HCT116 (cell line): ENCODE measurements at regions not wholly inside any gene's neighbourhood (a gene's known extent, or its start where the extent isn't known, plus 50 kb on each side); places are given as distances from the start of the nearest gene placed in this dataset.

Source experiments
- ATAC-seq: fragments of 200-7000 bp; cut with Tn5 transposase; 2 replicates; pipeline ENCODE4 v1.9.1; 2020; ENCODE audit warnings: mild to moderate bottlenecking, moderate library complexity
- BruUV-seq: library from RNA; stranded (reverse); fragments of 400-500 nt; replicated peaks from 2 replicates; lab custom pipeline; 2021; lab: Mats Ljungman, UMichigan
- CTCF ChIA-PET: fragments of 300-600 bp; sonication (Branson Sonifier 250); formaldehyde crosslinking; loops from one replicate; lab custom pipeline; 2021; ENCODE audit warnings: antibody characterized with exemption; lab: Charles Lee
- POLR2A ChIA-PET: fragments of 300-600, 350-600 bp; sonication (Branson Sonifier 250); formaldehyde crosslinking; loops from one replicate; lab custom pipeline; 2021; ENCODE audit warnings: antibody characterized with exemption; lab: Charles Lee
- RAD21 ChIA-PET, 2 experiments: fragments of 300-600 bp; sonication (Branson Sonifier 250); formaldehyde crosslinking; loops; one replicate each; lab custom pipeline; 2023; ENCODE audit warnings: low total read pairs in 2 of 2; ENCODE audit not compliant: uncharacterized antibody in 2 of 2, unreplicated experiment in 2 of 2, low non-redundant PET in 1 of 2; lab: Charles Lee
- DNase-seq: peaks from one replicate; pipeline ENCODE4 v3.0.0-alpha.2; 2010; ENCODE audit warnings: low read depth, low spot score
- H2AFZ ChIP-seq: fragments of 200-600 bp; shearing (Covaris generic), sonication (generic); 2 replicates; pipeline ENCODE4 v1.6.1; 2017; ENCODE audit warnings: low read depth, mixed run types, mixed read lengths, antibody characterized with exemption, low read length; ENCODE audit not compliant: poor library complexity, severe bottlenecking
- H3K27ac ChIP-seq: 2 replicates; pipeline ENCODE4 v1.5.1; 2012; ENCODE audit warnings: low read depth, low read length
- H3K27me3 ChIP-seq: fragments of 200-600 bp; sonication (generic); 2 replicates; pipeline ENCODE4 v1.6.1; 2016; ENCODE audit warnings: mixed run types, low read length, mixed read lengths; ENCODE audit not compliant: insufficient read depth
- H3K36me3 ChIP-seq, 2 experiments: fragments of 200-500 bp in 1 of 2; fragments of 200-600 bp in 1 of 2; sonication (Bioruptor generic) in 1 of 2; sonication (generic) in 1 of 2; 2 replicates each; pipeline versions ENCODE4 v1.5.1 to v1.6.1; 2014 to 2016; ENCODE audit warnings: low read length in 2 of 2, inconsistent platforms in 1 of 2, mixed read lengths in 1 of 2, mixed run types in 1 of 2; ENCODE audit not compliant: insufficient read depth in 2 of 2, control insufficient read depth in 1 of 2
- H3K4me1 ChIP-seq, 2 experiments: fragments of 200-600 bp in 1 of 2; sonication (generic) in 1 of 2; 2 replicates each; pipeline versions ENCODE4 v1.5.1 to v1.6.1; 2012 to 2017; ENCODE audit warnings: low read length in 2 of 2, inconsistent platforms in 1 of 2, mild to moderate bottlenecking in 1 of 2, mixed read lengths in 1 of 2, mixed run types in 1 of 2, moderate library complexity in 1 of 2; ENCODE audit not compliant: insufficient read depth in 2 of 2, control insufficient read depth in 1 of 2
- H3K4me2 ChIP-seq: fragments of 200-600 bp; sonication (generic); 2 replicates; pipeline ENCODE4 v1.6.1; 2017; ENCODE audit warnings: mixed run types, low read length, mixed read lengths
- H3K4me3 ChIP-seq, 2 experiments: fragments of 200-600 bp in 1 of 2; sonication (generic) in 1 of 2; replicated peaks in 1 of 2; 2 replicates each; pipeline ENCODE4 v1.5.1; 2011 to 2016; ENCODE audit warnings: low read length in 2 of 2, control low read depth in 1 of 2, low read depth in 1 of 2, mild to moderate bottlenecking in 1 of 2, mixed read lengths in 1 of 2, mixed run types in 1 of 2
- H3K79me2 ChIP-seq: fragments of 200-600 bp; sonication (generic); 2 replicates; pipeline ENCODE4 v1.6.1; 2017; ENCODE audit warnings: mild to moderate bottlenecking, mixed run types, low read length, moderate library complexity, mixed read lengths; ENCODE audit not compliant: insufficient read depth
- H3K9ac ChIP-seq: fragments of 200-600 bp; sonication (generic); 2 replicates; pipeline ENCODE4 v1.6.1; 2016; ENCODE audit warnings: low read length, mixed read lengths
- H3K9me2 ChIP-seq: fragments of 200-600 bp; sonication (generic), shearing (Covaris generic); 2 replicates; pipeline ENCODE4 v1.6.1; 2017; ENCODE audit warnings: mixed run types, mild to moderate bottlenecking, moderate library complexity; ENCODE audit not compliant: insufficient read depth
- H3K9me3 ChIP-seq, 2 experiments: fragments of 200-500 bp in 1 of 2; fragments of 200-600 bp in 1 of 2; sonication (Bioruptor generic) in 1 of 2; sonication (generic) in 1 of 2; 2 replicates each; pipeline ENCODE4 v1.6.1; 2014 to 2017; ENCODE audit warnings: low read length in 2 of 2, mixed read lengths in 2 of 2, inconsistent platforms in 1 of 2, low read depth in 1 of 2, mild to moderate bottlenecking in 1 of 2, mixed run types in 1 of 2, moderate library complexity in 1 of 2; ENCODE audit not compliant: control insufficient read depth in 1 of 2, insufficient read depth in 1 of 2
- H4K20me1 ChIP-seq: fragments of 200-600 bp; sonication (generic), shearing (Covaris generic); 2 replicates; pipeline ENCODE4 v1.6.1; 2017; ENCODE audit warnings: mixed run types, mild to moderate bottlenecking, moderate library complexity; ENCODE audit not compliant: insufficient read depth
- ATF3 ChIP-seq: IDR thresholded peaks from 2 replicates; pipeline ENCODE4 v1.6.1; 2012
- CEBPB ChIP-seq: IDR thresholded peaks from 2 replicates; pipeline ENCODE4 v1.6.1; 2012; ENCODE audit warnings: low read depth
- ELF1 ChIP-seq: IDR thresholded peaks from 2 replicates; pipeline ENCODE4 v1.6.1; 2012; ENCODE audit warnings: low read depth, borderline replicate concordance
- EZH2phosphoT487 ChIP-seq: fragments of 200-600 bp; IDR thresholded peaks from 2 replicates; pipeline ENCODE4 v1.6.1; 2018; ENCODE audit warnings: antibody characterized with exemption, borderline replicate concordance
- FOSL1 ChIP-seq: IDR thresholded peaks from 2 replicates; pipeline ENCODE4 v1.6.1; 2012; ENCODE audit warnings: low read depth
- JUND ChIP-seq: IDR thresholded peaks from 2 replicates; pipeline ENCODE4 v1.6.1; 2012
- POLR2A ChIP-seq: IDR thresholded peaks from 2 replicates; pipeline ENCODE4 v1.7.0; 2011; ENCODE audit warnings: borderline replicate concordance; ENCODE audit not compliant: insufficient read depth, insufficient read length; ENCODE audit errors: extremely low read depth
- RAD21 ChIP-seq: IDR thresholded peaks from 2 replicates; pipeline ENCODE4 v1.6.1; 2012; ENCODE audit warnings: low read depth, mild to moderate bottlenecking
- REST ChIP-seq: IDR thresholded peaks from 2 replicates; pipeline ENCODE4 v1.6.1; 2012; ENCODE audit warnings: low read depth
- SRF ChIP-seq: IDR thresholded peaks from 2 replicates; pipeline ENCODE4 v1.6.1; 2012; ENCODE audit warnings: low read depth
- ZFX ChIP-seq: fragments of 450-650 bp; IDR thresholded peaks from 2 replicates; pipeline ENCODE4 v1.6.1; 2017
- intact Hi-C: fragments of 100-400 bp; cut with micrococcal nuclease; formaldehyde crosslinking; loops from 2 replicates; pipeline ENCODE4 v1.10.0; 2022
- TF ChIP-seq, protein P1 (sequence below): IDR thresholded peaks from 2 replicates; pipeline ENCODE4 v1.6.1; 2012

DNA sequence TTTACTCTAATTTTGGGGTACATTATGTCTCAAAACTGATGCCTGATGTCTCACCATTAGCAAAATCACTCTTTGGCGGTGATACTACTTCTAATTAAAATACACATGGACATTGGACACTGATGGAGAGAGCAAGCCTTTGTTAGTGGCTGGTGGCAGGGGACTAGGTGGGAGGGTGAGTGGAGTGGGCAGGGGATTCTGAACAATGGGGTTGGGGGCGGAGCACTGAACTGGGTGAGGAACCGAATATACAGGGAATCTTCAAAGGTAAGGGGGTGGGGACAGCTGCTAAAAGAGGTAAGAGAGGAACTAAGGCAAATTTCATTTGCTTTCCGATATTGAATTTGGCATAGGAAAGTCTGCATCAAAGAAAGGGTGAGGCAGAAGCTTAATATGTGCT is 88.8 kb downstream of the CARTPT start:
- Histone ChIP-seq H3K9ac (no peak overlapping the region), H4K20me1 (no peaks in the 10 kb centered on the region), H3K9me2 (0 out of 2 replicates have a peak, but pooled peaks cover 4% of the 10 kb centered on the region), H3K27ac (no peak overlapping the region), H3K27me3 (peaks cover 4% of the 10 kb centered on the region; the same call in 1 of the 2 replicates), H2AFZ (no peak overlapping the region)
- POLR2A ChIA-PET: no interaction called here
- no peak for ATAC-seq
- no TSS peak for BruUV-seq
- no peak for TF ChIP-seq EZH2phosphoT487
- TF ChIP-seq, protein P1, sequence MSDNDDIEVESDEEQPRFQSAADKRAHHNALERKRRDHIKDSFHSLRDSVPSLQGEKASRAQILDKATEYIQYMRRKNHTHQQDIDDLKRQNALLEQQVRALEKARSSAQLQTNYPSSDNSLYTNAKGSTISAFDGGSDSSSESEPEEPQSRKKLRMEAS: no peak
- no peak for TF ChIP-seq REST
- no peak for TF ChIP-seq RAD21
- no peak for TF ChIP-seq JUND
- TF ChIP-seq ELF1: no peak
- TF ChIP-seq CEBPB: no peak
- no peak for TF ChIP-seq FOSL1
- no peak for TF ChIP-seq ATF3
- TF ChIP-seq SRF: no peak
- no peak for TF ChIP-seq POLR2A
- no peak for TF ChIP-seq ZFX
- TF ChIP-seq, all 23 proteins: peak for 0
- Histone ChIP-seq H3K4me3 (no peak overlapping the region), H3K79me2 (no peaks in the 10 kb centered on the region), H3K9me3 (no peaks in the 10 kb centered on the region), H3K36me3 (no peaks in the 10 kb centered on the region), H3K4me1 (no peaks in the 10 kb centered on the region), H3K4me2 (no peak overlapping the region)
- RAD21 ChIA-PET: no interaction called here
- CTCF ChIA-PET: no interaction called here
- DNase-seq: no peak
- intact Hi-C loops: loop anchor here (10.0 kb wide), 1 partner anchor 47 kb away; no protein-coding TSS in a partner anchor
